ENCODE measurements at regions not wholly inside any gene's neighbourhood (a gene's known extent, or its start where the extent isn't known, plus 50 kb on each side); places are given as distances from the start of the nearest gene placed in this dataset.

DNA sequence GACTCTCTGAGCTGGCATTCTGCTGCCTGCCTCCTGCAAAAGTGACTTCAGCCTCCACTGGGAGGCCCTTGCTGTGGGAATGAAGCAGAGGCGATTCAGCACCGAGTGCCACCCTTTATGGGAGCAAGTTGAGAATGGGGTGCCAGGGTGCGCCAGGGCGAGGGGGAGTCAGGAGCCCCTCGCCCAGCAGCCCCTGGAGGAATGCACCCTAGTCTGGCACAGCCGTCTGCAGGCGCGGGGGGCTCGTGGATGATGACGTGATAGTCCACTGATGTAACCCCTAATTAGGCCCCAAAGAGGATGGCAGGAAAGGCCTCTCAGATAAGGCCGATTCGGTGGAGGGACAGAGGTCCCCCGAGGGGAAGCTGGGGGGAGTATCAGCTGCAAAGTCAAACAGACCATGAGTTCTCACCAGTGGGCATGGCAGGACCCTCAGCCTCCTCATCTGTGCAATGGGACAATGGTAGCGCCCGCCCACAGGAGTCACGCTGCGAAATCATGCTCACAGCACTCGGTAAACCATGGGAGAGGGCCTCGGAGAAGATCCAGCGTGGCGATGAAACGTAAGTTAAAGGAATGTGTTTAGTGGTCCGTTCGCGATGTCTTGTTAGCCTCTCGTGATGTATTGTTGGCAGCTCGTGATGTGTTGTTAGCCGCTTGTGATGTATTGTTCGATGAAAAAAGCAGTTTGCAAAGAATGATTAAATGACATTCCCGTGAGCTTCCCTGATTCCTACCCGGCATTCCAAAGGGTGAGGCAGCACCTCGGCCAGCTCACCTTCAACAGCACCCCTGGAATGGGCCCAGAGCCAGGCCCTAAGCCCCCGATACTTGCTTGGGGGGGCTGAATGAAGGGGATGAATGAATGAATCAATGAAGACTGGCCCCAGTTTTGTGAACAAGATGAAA lies 49.7 kb upstream of the NOTCH1 start:
- H3K9me2 ChIP-seq (ENCODE audit: insufficient read depth, low read length): no peaks in the 10 kb centered on the region
- intact Hi-C loops (cut with micrococcal nuclease; ENCODE audit: unreplicated experiment): no loop called here
- no peak overlapping the region for H3K4me2 ChIP-seq (ENCODE audit: low read length)
- no peak for TF ChIP-seq EZH2phosphoT487 (IDR thresholded peaks at IDR 0.05; ENCODE audit: borderline replicate concordance, low read depth, low read length)
- TF ChIP-seq, protein P1, sequence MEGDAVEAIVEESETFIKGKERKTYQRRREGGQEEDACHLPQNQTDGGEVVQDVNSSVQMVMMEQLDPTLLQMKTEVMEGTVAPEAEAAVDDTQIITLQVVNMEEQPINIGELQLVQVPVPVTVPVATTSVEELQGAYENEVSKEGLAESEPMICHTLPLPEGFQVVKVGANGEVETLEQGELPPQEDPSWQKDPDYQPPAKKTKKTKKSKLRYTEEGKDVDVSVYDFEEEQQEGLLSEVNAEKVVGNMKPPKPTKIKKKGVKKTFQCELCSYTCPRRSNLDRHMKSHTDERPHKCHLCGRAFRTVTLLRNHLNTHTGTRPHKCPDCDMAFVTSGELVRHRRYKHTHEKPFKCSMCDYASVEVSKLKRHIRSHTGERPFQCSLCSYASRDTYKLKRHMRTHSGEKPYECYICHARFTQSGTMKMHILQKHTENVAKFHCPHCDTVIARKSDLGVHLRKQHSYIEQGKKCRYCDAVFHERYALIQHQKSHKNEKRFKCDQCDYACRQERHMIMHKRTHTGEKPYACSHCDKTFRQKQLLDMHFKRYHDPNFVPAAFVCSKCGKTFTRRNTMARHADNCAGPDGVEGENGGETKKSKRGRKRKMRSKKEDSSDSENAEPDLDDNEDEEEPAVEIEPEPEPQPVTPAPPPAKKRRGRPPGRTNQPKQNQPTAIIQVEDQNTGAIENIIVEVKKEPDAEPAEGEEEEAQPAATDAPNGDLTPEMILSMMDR (conservative IDR thresholded peaks at IDR 0.05; ENCODE audit: low read length): no peak
- BruUV-seq (replicated peaks): no TSS peak
- H3K36me3 ChIP-seq (ENCODE audit: insufficient read depth, low read length): no peaks in the 10 kb centered on the region
- no peak for DNase-seq (ENCODE audit: low spot score)
- CTCF ChIA-PET (ENCODE audit: unreplicated experiment): no interaction called here
- POLR2A ChIA-PET: no interaction called here
- no peaks in the 10 kb centered on the region for H3K79me2 ChIP-seq (ENCODE audit: insufficient read depth, low read depth, low read length)
- no peaks in the 10 kb centered on the region for H3K4me1 ChIP-seq (ENCODE audit: insufficient read depth, low read length, poor library complexity, severe bottlenecking)
- H3K27ac ChIP-seq (ENCODE audit: low read depth, low read length, poor library complexity, severe bottlenecking): no peak overlapping the region
- no peak overlapping the region for H3K4me3 ChIP-seq (ENCODE audit: low read depth, low read length, poor library complexity, severe bottlenecking)
- H4K20me1 ChIP-seq (ENCODE audit: insufficient read depth, low read length): no peaks in the 10 kb centered on the region
- H3K9me3 ChIP-seq (ENCODE audit: low read length): no peaks in the 10 kb centered on the region
- no peak overlapping the region for H2AFZ ChIP-seq (ENCODE audit: low read length)
